ENCODE measurements at regions not wholly inside any gene's neighbourhood (a gene's known extent, or its start where the extent isn't known, plus 50 kb on each side); places are given as distances from the start of the nearest gene placed in this dataset.

DNA sequence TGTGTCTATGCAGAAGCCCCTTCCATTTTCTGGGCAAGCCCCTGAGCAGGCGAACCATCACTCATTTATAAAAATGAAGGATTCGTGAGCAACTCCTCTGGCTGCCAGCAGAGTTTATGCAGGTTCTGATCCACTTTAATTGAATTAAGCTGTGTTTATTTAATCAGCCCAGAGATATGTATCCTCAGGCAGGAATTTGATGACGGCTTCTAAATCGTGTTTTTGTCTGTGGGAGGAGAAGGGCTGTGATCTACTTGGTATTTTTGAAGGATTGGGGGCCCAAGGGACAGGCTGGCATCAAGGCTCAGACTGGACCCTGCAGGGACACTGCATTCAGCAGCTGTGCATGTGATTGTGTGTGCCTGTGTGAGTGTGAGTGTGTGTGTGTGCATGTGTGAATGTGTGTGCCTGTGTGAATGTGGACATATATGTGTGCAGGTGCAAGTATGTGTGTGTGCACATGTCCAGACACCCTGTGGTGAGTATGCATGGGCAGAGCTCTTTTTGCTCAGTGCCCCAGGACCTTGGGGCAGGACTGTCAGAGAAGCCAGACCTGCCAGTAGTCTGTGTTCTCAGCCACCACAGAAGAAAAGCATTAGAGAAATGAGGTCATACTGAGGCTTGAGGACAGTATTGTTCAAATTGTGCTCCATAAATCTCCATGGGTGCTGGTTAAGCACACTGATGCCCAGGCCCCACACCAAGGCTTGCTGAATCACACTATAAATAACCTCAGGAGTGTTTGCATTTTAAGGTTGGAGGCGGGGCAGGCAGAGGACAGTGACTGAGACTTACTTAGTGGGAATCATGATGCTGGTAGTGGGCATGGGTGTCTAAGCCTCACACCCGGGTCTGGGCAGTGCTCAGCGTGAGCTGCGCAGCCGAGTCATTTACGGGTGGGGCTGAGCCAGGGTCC lies 164.0 kb downstream of the CARTPT start:
- no peak for ATAC-seq
- DNase-seq = no peak
- Histone ChIP-seq H3K4me3 (ENCODE audit: low read length) (no peak overlapping the region), H3K9me3 (ENCODE audit: control insufficient read depth, insufficient read depth, low read length) (no peaks in the 10 kb centered on the region), H3K27ac (ENCODE audit: low read length) (no peak overlapping the region), H3K36me3 (ENCODE audit: control insufficient read depth, insufficient read depth, low read length) (no peaks in the 10 kb centered on the region), H3K4me1 (ENCODE audit: control insufficient read depth, insufficient read depth, low read length) (no peaks in the 10 kb centered on the region), H3K27me3 (ENCODE audit: control insufficient read depth, insufficient read depth, low read length) (no peaks in the 10 kb centered on the region)
- Mint-ChIP-seq H3K36me3 (peaks cover 2% of the 10 kb centered on the region), H3K4me1 (no peaks in the 10 kb centered on the region), H3K27ac (no peak overlapping the region), H3K9me3 (peaks cover 0 to 2% of the 10 kb centered on the region in 2 donors), H3K27me3 (ENCODE audit: low read depth in 2 of 2) (peaks cover 0 to 9% of the 10 kb centered on the region in 2 donors), H3K4me3 (no peak overlapping the region)
- intact Hi-C loops (cut with micrococcal nuclease) = no loop called here
- TF ChIP-seq CTCF (IDR thresholded peaks at IDR 0.05) = no peak
- WGBS (ENCODE audit: insufficient coverage) = 85% methylated on average over 10 of the region's 10 CpGs

DNA sequence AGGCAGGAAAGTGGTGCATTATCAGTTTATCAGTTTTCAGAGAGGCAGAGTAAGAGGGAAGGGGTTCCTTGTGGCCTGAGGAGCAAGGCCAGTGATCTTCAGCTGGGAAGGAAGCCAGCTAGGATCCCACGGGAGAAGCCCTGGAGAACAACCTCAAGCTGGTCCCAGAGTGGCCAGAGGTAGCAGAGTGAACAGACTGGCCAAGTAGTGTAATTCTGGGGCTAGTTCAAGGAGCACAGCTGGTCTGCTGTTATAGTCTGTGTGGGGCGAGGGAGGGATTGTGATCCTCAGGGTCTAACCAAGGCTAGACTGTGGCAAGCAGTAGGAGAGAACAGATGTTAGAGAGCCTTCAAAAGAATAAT lies 164.6 kb downstream of the CARTPT start:
- H3K4me3 Mint-ChIP-seq = no peak overlapping the region
- Histone ChIP-seq H3K9me3 (ENCODE audit: control insufficient read depth, insufficient read depth, low read length) (no peaks in the 10 kb centered on the region), H3K36me3 (ENCODE audit: control insufficient read depth, insufficient read depth, low read length) (no peaks in the 10 kb centered on the region), H3K27ac (ENCODE audit: low read length) (no peak overlapping the region), H3K4me1 (ENCODE audit: control insufficient read depth, insufficient read depth, low read length) (no peaks in the 10 kb centered on the region), H3K4me3 (ENCODE audit: low read length) (no peak overlapping the region), H3K27me3 (ENCODE audit: control insufficient read depth, insufficient read depth, low read length) (no peaks in the 10 kb centered on the region)
- H3K36me3 Mint-ChIP-seq = peaks cover 6% of the 10 kb centered on the region
- intact Hi-C loops (cut with micrococcal nuclease) = no loop called here
- no peak for TF ChIP-seq CTCF (IDR thresholded peaks at IDR 0.05)
- H3K9me3 Mint-ChIP-seq = peaks cover 2 to 3% of the 10 kb centered on the region in 2 donors
- no peaks in the 10 kb centered on the region for H3K4me1 Mint-ChIP-seq
- no peak overlapping the region for H3K27ac Mint-ChIP-seq
- ATAC-seq = no peak
- 87% methylated on average over 2 of the region's 2 CpGs for WGBS (ENCODE audit: insufficient coverage)
- no peak for DNase-seq
- H3K27me3 Mint-ChIP-seq (ENCODE audit: low read depth in 2 of 2) = peaks cover 0 to 9% of the 10 kb centered on the region in 2 donors

GRCh38 chr5:71884926-71885325 lies 165.9 kb downstream of the CARTPT start:
- H3K36me3 Mint-ChIP-seq = peaks cover 6% of the 10 kb centered on the region
- intact Hi-C loops (cut with micrococcal nuclease) = no loop called here
- no peak for DNase-seq

More at GRCh38 chr5:71884926-71885325, 165.9 kb downstream of the CARTPT start:
- H3K4me3 Mint-ChIP-seq = no peak overlapping the region
- no peaks in the 10 kb centered on the region for H3K9me3 ChIP-seq (ENCODE audit: control insufficient read depth, insufficient read depth, low read length)
- H3K27me3 ChIP-seq (ENCODE audit: control insufficient read depth, insufficient read depth, low read length) = no peaks in the 10 kb centered on the region
- H3K27ac Mint-ChIP-seq = no peak overlapping the region
- H3K27ac ChIP-seq (ENCODE audit: low read length) = no peak overlapping the region
- no peaks in the 10 kb centered on the region for H3K4me1 ChIP-seq (ENCODE audit: control insufficient read depth, insufficient read depth, low read length)
- no peak overlapping the region for H3K4me3 ChIP-seq (ENCODE audit: low read length)
- TF ChIP-seq CTCF (IDR thresholded peaks at IDR 0.05) = no peak
- no peaks in the 10 kb centered on the region for H3K4me1 Mint-ChIP-seq
- H3K36me3 ChIP-seq (ENCODE audit: control insufficient read depth, insufficient read depth, low read length) = no peaks in the 10 kb centered on the region
- H3K9me3 Mint-ChIP-seq = peaks cover 2 to 6% of the 10 kb centered on the region in 2 donors
- ATAC-seq = no peak
- H3K27me3 Mint-ChIP-seq (ENCODE audit: low read depth in 2 of 2) = peaks cover 8 to 14% of the 10 kb centered on the region in 2 donors
